SU-DHL-6 (cell line): ENCODE measurements at regions not wholly inside any gene's neighbourhood (a gene's known extent, or its start where the extent isn't known, plus 50 kb on each side); places are given as distances from the start of the nearest gene placed in this dataset.
"Not testable (repeated sequence)": the region's sequence is repeated elsewhere in the genome, so short reads cannot be mapped to it uniquely, and the experiment has no call there.

ENCODE experiments used
- CTCF ChIP-seq: fragments of 200-600 bp; sonication (generic); IDR thresholded peaks from one replicate; pipeline ENCODE4 v1.5.1; 2017; ENCODE audit warnings: antibody characterized with exemption, mild to moderate bottlenecking, low read length, moderate library complexity; ENCODE audit not compliant: insufficient read depth, poor library complexity, severe bottlenecking
- EZH2phosphoT487 ChIP-seq: fragments of 200-600 bp; sonication (generic), shearing (Covaris generic); conservative IDR thresholded peaks from 2 replicates; pipeline ENCODE4 v1.6.1; 2018; ENCODE audit warnings: mild to moderate bottlenecking, antibody characterized with exemption, low read length, moderate library complexity, mixed read lengths

- TF ChIP-seq CTCF, EZH2phosphoT487: not testable (repeated sequence)
These were observed 245.6 kb upstream of the RFC3 start for GRCh38 chr13:33572322-33572721.
